ENCODE measurements at regions not wholly inside any gene's neighbourhood (a gene's known extent, or its start where the extent isn't known, plus 50 kb on each side); places are given as distances from the start of the nearest gene placed in this dataset.

DNA sequence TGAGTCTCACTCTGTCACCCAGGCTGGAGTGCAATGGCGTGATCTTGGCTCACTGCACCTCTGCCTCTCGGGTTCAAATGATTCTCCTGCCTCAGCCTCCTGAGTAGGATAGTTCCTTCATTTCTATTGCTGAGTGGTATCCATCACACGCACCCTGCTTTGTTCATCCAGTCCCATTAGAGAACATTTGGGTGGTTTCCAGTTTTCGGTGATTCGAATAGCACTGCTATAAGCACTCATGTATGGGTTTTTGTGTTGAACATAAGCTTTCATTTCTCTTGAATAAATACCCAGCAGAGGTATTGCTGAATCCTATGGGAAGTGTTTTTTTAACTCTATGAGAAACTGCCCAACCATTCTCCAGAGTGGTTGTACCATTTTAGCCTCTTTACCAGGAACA, 147.3 kb downstream of the DDX1 start:
- Histone ChIP-seq H3K9me3 (no peaks in the 10 kb centered on the region), H3K4me1 (no peaks in the 10 kb centered on the region; the same call in 1 of the 2 replicates), H3K4me3 (no peak overlapping the region), H3K27me3 (ENCODE audit: low read depth) (no peaks in the 10 kb centered on the region), H3K36me3 (replicated peaks) (no peaks in the 10 kb centered on the region)
- in situ Hi-C loops (cut with MboI; ENCODE audit: low sequenced_read_pairs), result no loop called here
- DNase-seq (ENCODE audit: low spot score in 2 of 2), result no peak

DNA sequence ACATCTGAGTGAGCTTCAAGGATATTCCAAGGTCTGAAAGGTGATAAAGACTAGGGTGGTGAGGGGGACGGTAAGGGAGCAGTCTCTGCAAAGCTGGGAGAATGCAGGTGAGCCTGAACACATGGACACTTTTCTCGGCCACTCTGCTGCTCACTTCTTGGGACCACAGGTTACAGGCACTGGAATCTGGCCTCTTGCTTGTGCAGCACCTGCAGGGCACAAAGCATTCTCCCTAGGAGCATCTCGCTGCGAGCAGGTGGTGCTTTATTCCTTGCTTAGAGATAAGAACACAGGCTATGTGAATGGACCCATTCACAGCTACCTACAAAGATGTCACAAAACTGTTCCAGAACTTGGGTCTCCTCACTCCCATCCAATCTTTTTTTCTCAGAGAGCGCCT, 153.2 kb downstream of the DDX1 start:
- Histone ChIP-seq H3K27me3 (ENCODE audit: low read depth) (no peaks in the 10 kb centered on the region), H3K4me1 (no peaks in the 10 kb centered on the region), H3K9me3 (no peaks in the 10 kb centered on the region), H3K4me3 (no peak overlapping the region), H3K36me3 (replicated peaks) (no peaks in the 10 kb centered on the region)
- in situ Hi-C loops (cut with MboI; ENCODE audit: low sequenced_read_pairs), result no loop called here
- DNase-seq (ENCODE audit: low spot score in 2 of 2), result no peak

- no peak overlapping the region for H3K4me3 ChIP-seq
- no peaks in the 10 kb centered on the region for H3K36me3 ChIP-seq (replicated peaks)
- no peaks in the 10 kb centered on the region for H3K4me1 ChIP-seq
- no peaks in the 10 kb centered on the region for H3K9me3 ChIP-seq
- no peak for DNase-seq (ENCODE audit: low spot score in 2 of 2)
- H3K27me3 ChIP-seq (ENCODE audit: low read depth), result no peaks in the 10 kb centered on the region
- in situ Hi-C loops (cut with MboI; ENCODE audit: low sequenced_read_pairs), result no loop called here
Observed at GRCh38 chr2:15745350-15745749, 153.7 kb downstream of the DDX1 start.

GRCh38 chr2:15745907-15746702, 154.4 kb downstream of the DDX1 start:
- in situ Hi-C loops (cut with MboI; ENCODE audit: low sequenced_read_pairs), result no loop called here
- no peaks in the 10 kb centered on the region for H3K27me3 ChIP-seq (ENCODE audit: low read depth)
- no peak for DNase-seq (ENCODE audit: low spot score in 2 of 2)
- no peak overlapping the region for H3K4me3 ChIP-seq
- no peaks in the 10 kb centered on the region for H3K4me1 ChIP-seq
- H3K36me3 ChIP-seq (replicated peaks), result no peaks in the 10 kb centered on the region
- no peaks in the 10 kb centered on the region for H3K9me3 ChIP-seq

GRCh38 chr2:15746703-15747550, 155.3 kb downstream of the DDX1 start:
- DNase-seq (ENCODE audit: low spot score in 2 of 2), result no peak
- no peaks in the 10 kb centered on the region for H3K9me3 ChIP-seq
- H3K36me3 ChIP-seq (replicated peaks), result no peaks in the 10 kb centered on the region
- no peaks in the 10 kb centered on the region for H3K4me1 ChIP-seq
- in situ Hi-C loops (cut with MboI; ENCODE audit: low sequenced_read_pairs), result no loop called here
- no peak overlapping the region for H3K4me3 ChIP-seq
- H3K27me3 ChIP-seq (ENCODE audit: low read depth), result no peaks in the 10 kb centered on the region

GRCh38 chr2:15747603-15748471, 156.2 kb downstream of the DDX1 start:
- DNase-seq (ENCODE audit: low spot score in 2 of 2), result peak in 1 of 2 experiments; percentile 19

DNA sequence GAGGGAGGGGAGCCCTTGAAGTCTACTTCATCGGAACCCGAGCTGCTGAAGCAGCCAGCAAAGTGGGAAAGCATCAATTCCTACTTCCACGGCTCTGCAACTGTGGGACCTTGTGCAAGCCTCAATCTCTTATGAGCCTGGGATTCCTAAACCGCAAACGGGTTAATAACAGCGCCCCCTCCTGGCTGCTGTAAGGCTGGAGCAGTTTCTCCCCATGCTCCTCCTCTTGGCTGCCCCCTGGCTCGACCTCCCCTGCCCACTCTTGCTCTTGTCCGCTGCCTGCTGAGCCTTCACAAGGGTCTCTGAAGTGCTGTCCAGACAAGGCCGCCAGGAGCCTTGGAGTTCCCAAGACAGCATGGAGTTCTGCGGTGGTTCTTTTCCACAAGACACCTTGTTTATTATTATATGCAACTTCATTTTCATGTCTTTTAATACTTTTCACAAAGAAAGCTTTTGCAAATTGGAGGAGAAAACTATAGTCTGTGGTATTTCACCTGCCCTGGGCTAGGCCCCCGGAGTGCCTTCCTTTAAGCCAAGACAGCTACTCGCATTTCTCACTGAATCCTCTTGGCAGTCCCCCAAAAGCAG, 157.2 kb downstream of the DDX1 start:
- Histone ChIP-seq H3K36me3 (replicated peaks) (no peaks in the 10 kb centered on the region), H3K4me3 (no peak overlapping the region), H3K4me1 (no peaks in the 10 kb centered on the region), H3K27me3 (ENCODE audit: low read depth) (no peaks in the 10 kb centered on the region), H3K9me3 (no peaks in the 10 kb centered on the region)
- peak; percentile 16 to 71 for DNase-seq (ENCODE audit: low spot score in 2 of 2)
- in situ Hi-C loops (cut with MboI; ENCODE audit: low sequenced_read_pairs), result no loop called here

More at GRCh38 chr2:15747603-15748471, 156.2 kb downstream of the DDX1 start:
- H3K9me3 ChIP-seq, result no peaks in the 10 kb centered on the region
- H3K4me3 ChIP-seq, result no peak overlapping the region
- no peaks in the 10 kb centered on the region for H3K27me3 ChIP-seq (ENCODE audit: low read depth)
- in situ Hi-C loops (cut with MboI; ENCODE audit: low sequenced_read_pairs), result no loop called here
- no peaks in the 10 kb centered on the region for H3K36me3 ChIP-seq (replicated peaks)
- no peaks in the 10 kb centered on the region for H3K4me1 ChIP-seq

- in situ Hi-C loops (cut with MboI; ENCODE audit: low sequenced_read_pairs), result no loop called here
- DNase-seq (ENCODE audit: low spot score in 2 of 2), result no peak
- no peaks in the 10 kb centered on the region for H3K9me3 ChIP-seq
- no peak overlapping the region for H3K4me3 ChIP-seq
- H3K36me3 ChIP-seq (replicated peaks), result no peaks in the 10 kb centered on the region
- H3K4me1 ChIP-seq, result no peaks in the 10 kb centered on the region
- no peaks in the 10 kb centered on the region for H3K27me3 ChIP-seq (ENCODE audit: low read depth)
Observed at GRCh38 chr2:15749460-15750432, 158.1 kb downstream of the DDX1 start.

DNA sequence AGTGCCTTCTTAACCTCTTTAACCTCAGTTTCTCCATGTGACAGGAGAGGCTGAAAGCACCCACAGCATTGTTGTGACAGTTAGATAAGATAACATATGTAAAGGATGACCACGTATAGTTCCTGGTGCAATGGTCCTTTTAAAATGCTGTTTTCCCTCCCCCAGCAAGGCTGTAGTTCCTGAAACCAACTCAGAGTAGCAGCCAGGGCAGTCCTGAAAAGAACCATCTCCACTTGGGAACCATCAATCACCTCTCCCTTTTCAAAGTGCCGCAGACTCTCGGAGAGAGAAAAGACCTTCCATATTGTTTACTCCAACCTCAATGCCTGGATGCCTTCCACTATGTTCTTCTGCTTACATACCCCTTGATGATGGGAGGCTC, 158.8 kb downstream of the DDX1 start:
- H3K4me1 ChIP-seq, result no peaks in the 10 kb centered on the region
- no peaks in the 10 kb centered on the region for H3K27me3 ChIP-seq (ENCODE audit: low read depth)
- H3K9me3 ChIP-seq, result no peaks in the 10 kb centered on the region
- H3K4me3 ChIP-seq, result no peak overlapping the region
- DNase-seq (ENCODE audit: low spot score in 2 of 2), result no peak
- in situ Hi-C loops (cut with MboI; ENCODE audit: low sequenced_read_pairs), result no loop called here
- H3K36me3 ChIP-seq (replicated peaks), result no peaks in the 10 kb centered on the region

DNA sequence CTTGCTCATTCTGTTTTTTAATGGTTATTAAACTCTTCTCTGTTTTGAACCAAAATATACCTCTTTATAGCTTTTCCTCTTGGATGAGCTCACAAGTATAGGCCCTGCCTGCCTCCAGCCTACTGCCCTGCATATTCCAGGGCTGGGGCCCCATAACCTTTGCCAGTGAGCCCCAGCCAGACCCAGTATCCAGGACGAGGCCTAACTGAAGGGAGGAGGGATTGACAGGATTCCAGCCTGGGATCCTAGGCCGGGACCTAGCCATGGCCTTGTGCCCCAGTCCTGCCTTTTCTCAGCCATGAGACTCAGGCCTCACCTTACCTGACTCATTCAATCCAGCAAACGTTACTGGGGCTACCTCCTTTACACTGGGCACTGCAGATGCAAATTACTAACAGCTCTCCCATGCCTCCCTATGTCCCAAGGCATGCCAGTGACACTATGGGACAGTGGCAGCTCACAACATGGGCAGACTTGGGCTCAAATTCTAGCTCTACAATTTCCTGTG, 159.2 kb downstream of the DDX1 start:
- Histone ChIP-seq H3K9me3 (no peaks in the 10 kb centered on the region), H3K36me3 (replicated peaks) (no peaks in the 10 kb centered on the region), H3K4me3 (no peak overlapping the region), H3K4me1 (no peaks in the 10 kb centered on the region), H3K27me3 (ENCODE audit: low read depth) (no peaks in the 10 kb centered on the region)
- DNase-seq (ENCODE audit: low spot score in 2 of 2), result no peak
- in situ Hi-C loops (cut with MboI; ENCODE audit: low sequenced_read_pairs), result no loop called here

DNA sequence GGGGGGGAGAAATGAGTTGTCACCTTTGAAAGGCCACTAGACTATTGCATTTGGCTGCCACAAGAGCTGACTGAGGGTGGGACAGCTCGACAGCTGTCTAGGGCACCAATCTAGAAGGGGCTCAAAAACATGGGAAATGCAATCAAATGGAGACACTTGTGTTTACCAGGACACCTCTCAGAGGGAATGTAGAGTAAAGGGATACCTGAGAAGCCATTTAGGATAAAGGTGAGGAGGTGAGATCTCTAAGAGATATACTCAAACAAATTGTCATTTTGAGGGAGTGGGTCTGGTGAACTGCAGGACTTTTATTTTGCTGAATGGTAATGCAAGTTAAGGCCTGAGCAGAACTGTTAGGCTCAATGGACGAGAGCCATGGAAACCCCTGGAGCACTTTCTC, 159.8 kb downstream of the DDX1 start:
- Histone ChIP-seq H3K9me3 (no peaks in the 10 kb centered on the region), H3K36me3 (replicated peaks) (no peaks in the 10 kb centered on the region), H3K27me3 (ENCODE audit: low read depth) (no peaks in the 10 kb centered on the region), H3K4me3 (no peak overlapping the region), H3K4me1 (no peaks in the 10 kb centered on the region)
- no peak for DNase-seq (ENCODE audit: low spot score in 2 of 2)
- in situ Hi-C loops (cut with MboI; ENCODE audit: low sequenced_read_pairs), result no loop called here

GRCh38 chr2:15752552-15753232, 161.0 kb downstream of the DDX1 start:
- H3K9me3 ChIP-seq, result no peaks in the 10 kb centered on the region
- H3K36me3 ChIP-seq (replicated peaks), result no peaks in the 10 kb centered on the region
- no peak for DNase-seq (ENCODE audit: low spot score in 2 of 2)
- in situ Hi-C loops (cut with MboI; ENCODE audit: low sequenced_read_pairs), result no loop called here
- no peaks in the 10 kb centered on the region for H3K27me3 ChIP-seq (ENCODE audit: low read depth)
- H3K4me3 ChIP-seq, result no peak overlapping the region
- no peaks in the 10 kb centered on the region for H3K4me1 ChIP-seq
